ENCODE measurements at regions not wholly inside any gene's neighbourhood (a gene's known extent, or its start where the extent isn't known, plus 50 kb on each side); places are given as distances from the start of the nearest gene placed in this dataset.

DNA sequence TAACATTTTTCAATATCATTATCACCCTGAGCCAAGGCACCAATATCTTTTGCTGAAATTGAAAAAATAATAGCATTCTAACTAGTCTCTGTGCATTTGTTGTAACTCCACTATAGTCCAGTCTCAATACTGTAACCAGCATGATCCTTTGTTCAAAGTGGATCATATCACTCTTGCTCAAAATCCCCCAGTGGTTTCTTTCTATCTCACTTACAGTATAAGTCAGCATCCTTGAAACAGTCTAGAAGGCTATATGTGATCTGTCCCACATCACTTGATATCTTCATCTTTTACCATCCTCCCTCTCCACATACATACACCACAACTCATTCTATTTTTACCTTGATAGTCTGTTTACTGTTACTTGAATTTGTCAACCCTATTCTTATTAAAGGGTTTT lies 435.7 kb downstream of the CCER1 start:
- TF ChIP-seq POLR2AphosphoS5 (IDR thresholded peaks at IDR 0.05) (no peak), CTCF (IDR thresholded peaks at IDR 0.05) (no peak)

All from gastroesophageal sphincter (tissue), 3 donors.